C4-2B (cell line): ENCODE measurements at regions not wholly inside any gene's neighbourhood (a gene's known extent, or its start where the extent isn't known, plus 50 kb on each side); places are given as distances from the start of the nearest gene placed in this dataset.

Experiments used
- CTCF ChIP-seq: fragments of 450-650 bp; conservative IDR thresholded peaks from 2 replicates; pipeline ENCODE4 v1.5.1; 2017; ENCODE audit warnings: mild to moderate bottlenecking
- ZFX ChIP-seq: fragments of 450-650 bp; IDR thresholded peaks from 2 replicates; pipeline ENCODE4 v1.6.1; 2017

- no peak for TF ChIP-seq CTCF
- TF ChIP-seq ZFX, result no peak
These were observed 436.7 kb downstream of the FGF9 start for GRCh38 chr13:22107549-22107948.
